NCI-H128 (cell line): ENCODE measurements at regions not wholly inside any gene's neighbourhood (a gene's known extent, or its start where the extent isn't known, plus 50 kb on each side); places are given as distances from the start of the nearest gene placed in this dataset.

ENCODE experiments used
- DNase-seq: peaks from one replicate; lab custom pipeline; 2025; ENCODE audit not compliant: unreplicated experiment; lab: John Stamatoyannopoulos, UW

GRCh38 chr9:30670805-30671562 is 1713.5 kb upstream of the ACO1 start:
- DNase-seq = no peak

GRCh38 chr9:30673132-30673531 is 1711.3 kb upstream of the ACO1 start:
- no peak for DNase-seq

- no peak for DNase-seq
Observed at GRCh38 chr9:30676651-30677050, 1707.8 kb upstream of the ACO1 start.

GRCh38 chr9:30677221-30677620 is 1707.2 kb upstream of the ACO1 start:
- no peak for DNase-seq

GRCh38 chr9:30688801-30689200 is 1695.6 kb upstream of the ACO1 start:
- no peak for DNase-seq

GRCh38 chr9:30697958-30698357 is 1686.5 kb upstream of the ACO1 start:
- no peak for DNase-seq

GRCh38 chr9:30711591-30711990 is 1672.9 kb upstream of the ACO1 start:
- no peak for DNase-seq

GRCh38 chr9:30713243-30713642 is 1671.2 kb upstream of the ACO1 start:
- no peak for DNase-seq

GRCh38 chr9:30714389-30714788 is 1670.1 kb upstream of the ACO1 start:
- no peak for DNase-seq

- DNase-seq = no peak
Observed at GRCh38 chr9:30718483-30718882, 1666.0 kb upstream of the ACO1 start.

- DNase-seq = no peak
Observed at GRCh38 chr9:30722065-30722464, 1662.4 kb upstream of the ACO1 start.

GRCh38 chr9:30723656-30724055 is 1660.8 kb upstream of the ACO1 start:
- DNase-seq = no peak

GRCh38 chr9:30732060-30732459 is 1652.4 kb upstream of the ACO1 start:
- DNase-seq = no peak

- DNase-seq = no peak
Observed at GRCh38 chr9:30744871-30745270, 1639.6 kb upstream of the ACO1 start.

GRCh38 chr9:30746589-30746988 is 1637.9 kb upstream of the ACO1 start:
- DNase-seq = no peak

GRCh38 chr9:30757723-30758122 is 1626.7 kb upstream of the ACO1 start:
- DNase-seq = no peak

GRCh38 chr9:30758726-30759446 is 1625.6 kb upstream of the ACO1 start:
- DNase-seq = no peak

- DNase-seq = no peak
Observed at GRCh38 chr9:30765318-30765717, 1619.1 kb upstream of the ACO1 start.

GRCh38 chr9:30771163-30771708 is 1613.2 kb upstream of the ACO1 start:
- no peak for DNase-seq

GRCh38 chr9:30771760-30772159 is 1612.7 kb upstream of the ACO1 start:
- DNase-seq = no peak

- DNase-seq = no peak
Observed at GRCh38 chr9:30773427-30773826, 1611.0 kb upstream of the ACO1 start.

GRCh38 chr9:30774326-30774725 is 1610.1 kb upstream of the ACO1 start:
- DNase-seq = no peak
